ENCODE measurements at regions not wholly inside any gene's neighbourhood (a gene's known extent, or its start where the extent isn't known, plus 50 kb on each side); places are given as distances from the start of the nearest gene placed in this dataset.

GRCh38 chr9:89885156-89885555 is 280.3 kb downstream of the GADD45G start:
- DNase-seq, result no peak

GRCh38 chr9:89886281-89886700 is 281.5 kb downstream of the GADD45G start:
- no peak for DNase-seq

- DNase-seq, result no peak
Measured at GRCh38 chr9:89887286-89887685, 282.5 kb downstream of the GADD45G start.

- DNase-seq, result no peak
Measured at GRCh38 chr9:89888233-89888632, 283.4 kb downstream of the GADD45G start.

- DNase-seq, result no peak
Measured at GRCh38 chr9:89888677-89889076, 283.9 kb downstream of the GADD45G start.

GRCh38 chr9:89889865-89890264 is 285.1 kb downstream of the GADD45G start:
- DNase-seq, result no peak

- DNase-seq, result no peak
Measured at GRCh38 chr9:89890326-89890980, 285.6 kb downstream of the GADD45G start.

GRCh38 chr9:89891221-89891590 is 286.4 kb downstream of the GADD45G start:
- no peak for DNase-seq

GRCh38 chr9:89891591-89892304 is 286.9 kb downstream of the GADD45G start:
- peak; percentile 40 for DNase-seq

- no peak for DNase-seq
Measured at GRCh38 chr9:89892920-89893319, 288.1 kb downstream of the GADD45G start.

- no peak for DNase-seq
Measured at GRCh38 chr9:89893886-89894285, 289.1 kb downstream of the GADD45G start.

- no peak for DNase-seq
Measured at GRCh38 chr9:89896806-89897340, 292.1 kb downstream of the GADD45G start.

- DNase-seq, result no peak
Measured at GRCh38 chr9:89899573-89899972, 294.8 kb downstream of the GADD45G start.

GRCh38 chr9:89901920-89902319 is 297.1 kb downstream of the GADD45G start:
- no peak for DNase-seq

- DNase-seq, result peak; percentile 79
Measured at GRCh38 chr9:89902450-89903140, 297.8 kb downstream of the GADD45G start.

GRCh38 chr9:89903141-89903475 is 298.3 kb downstream of the GADD45G start:
- no peak for DNase-seq

GRCh38 chr9:89905606-89906338 is 301.0 kb downstream of the GADD45G start:
- no peak for DNase-seq

- no peak for DNase-seq
Measured at GRCh38 chr9:89911721-89912604, 307.2 kb downstream of the GADD45G start.

- DNase-seq, result no peak
Measured at GRCh38 chr9:89912605-89912953, 307.8 kb downstream of the GADD45G start.

GRCh38 chr9:89915187-89915586 is 310.4 kb downstream of the GADD45G start:
- no peak for DNase-seq

- DNase-seq, result no peak
Measured at GRCh38 chr9:89916001-89916597, 311.3 kb downstream of the GADD45G start.

- DNase-seq, result no peak
Measured at GRCh38 chr9:89917861-89918260, 313.0 kb downstream of the GADD45G start.
